Progenitor cell of endocrine pancreas (in vitro differentiated cells): ENCODE measurements at regions not wholly inside any gene's neighbourhood (a gene's known extent, or its start where the extent isn't known, plus 50 kb on each side); places are given as distances from the start of the nearest gene placed in this dataset.

Experiments
- DNase-seq: peaks from one replicate; pipeline ENCODE4 v3.0.0; 2021; ENCODE audit warnings: low spot score; ENCODE audit not compliant: unreplicated experiment
- H3K27ac Mint-ChIP-seq: 2 replicates; pipeline ENCODE4 v1.8.0; 2021; ENCODE audit warnings: mild to moderate bottlenecking, moderate library complexity, mixed read lengths
- H3K27me3 Mint-ChIP-seq: 2 replicates; pipeline ENCODE4 v1.8.0; 2021; ENCODE audit warnings: mixed read lengths
- H3K36me3 Mint-ChIP-seq: 2 replicates; pipeline ENCODE4 v1.8.0; 2022; ENCODE audit warnings: mixed read lengths; ENCODE audit not compliant: insufficient read depth
- H3K4me1 Mint-ChIP-seq: 2 replicates; pipeline ENCODE4 v1.8.0; 2021; ENCODE audit warnings: low read depth, mixed read lengths
- H3K4me3 Mint-ChIP-seq: 2 replicates; pipeline ENCODE4 v1.8.0; 2021; ENCODE audit warnings: low read depth, mild to moderate bottlenecking, moderate library complexity, mixed read lengths
- H3K9me3 Mint-ChIP-seq: 2 replicates; pipeline ENCODE4 v1.8.0; 2021; ENCODE audit warnings: low read depth, mixed read lengths
- CTCF ChIP-seq: fragments of 200-600 bp; sonication (generic); IDR thresholded peaks from one replicate; pipeline ENCODE4 v1.5.0; 2021; ENCODE audit warnings: antibody characterized with exemption, mild to moderate bottlenecking; ENCODE audit not compliant: unreplicated experiment

GRCh38 chr19:28045621-28046020 lies 1167.3 kb downstream of the UQCRFS1 start:
- no peak overlapping the region for H3K4me3 Mint-ChIP-seq
- H3K9me3 Mint-ChIP-seq = no peaks in the 10 kb centered on the region
- no peak overlapping the region for H3K27ac Mint-ChIP-seq
- no peak for TF ChIP-seq CTCF
- no peaks in the 10 kb centered on the region for H3K36me3 Mint-ChIP-seq
- H3K4me1 Mint-ChIP-seq = no peaks in the 10 kb centered on the region
- DNase-seq = no peak
- peaks cover 6% of the 10 kb centered on the region for H3K27me3 Mint-ChIP-seq

GRCh38 chr19:28044477-28044876 lies 1168.5 kb downstream of the UQCRFS1 start:
- no peak for DNase-seq
- H3K36me3 Mint-ChIP-seq = no peaks in the 10 kb centered on the region
- peaks cover 9% of the 10 kb centered on the region for H3K27me3 Mint-ChIP-seq
- no peak for TF ChIP-seq CTCF
- peaks cover 2% of the 10 kb centered on the region for H3K4me1 Mint-ChIP-seq
- no peak overlapping the region for H3K27ac Mint-ChIP-seq
- no peak overlapping the region for H3K4me3 Mint-ChIP-seq
- H3K9me3 Mint-ChIP-seq = no peaks in the 10 kb centered on the region

- DNase-seq = no peak
- TF ChIP-seq CTCF = no peak
- H3K4me3 Mint-ChIP-seq = no peak overlapping the region
- H3K36me3 Mint-ChIP-seq = no peaks in the 10 kb centered on the region
- H3K9me3 Mint-ChIP-seq = no peaks in the 10 kb centered on the region
- peaks cover 15% of the 10 kb centered on the region for H3K27me3 Mint-ChIP-seq
- no peak overlapping the region for H3K27ac Mint-ChIP-seq
- H3K4me1 Mint-ChIP-seq = peaks cover 11% of the 10 kb centered on the region
These were observed 1170.4 kb downstream of the UQCRFS1 start for GRCh38 chr19:28042516-28042915.

GRCh38 chr19:28039677-28040381 lies 1173.1 kb downstream of the UQCRFS1 start:
- TF ChIP-seq CTCF = no peak
- peaks cover 11% of the 10 kb centered on the region for H3K4me1 Mint-ChIP-seq
- no peaks in the 10 kb centered on the region for H3K9me3 Mint-ChIP-seq
- DNase-seq = no peak
- H3K27me3 Mint-ChIP-seq = peaks cover 23% of the 10 kb centered on the region
- H3K27ac Mint-ChIP-seq = no peak overlapping the region
- H3K36me3 Mint-ChIP-seq = no peaks in the 10 kb centered on the region
- H3K4me3 Mint-ChIP-seq = no peak overlapping the region

GRCh38 chr19:28037186-28037585 lies 1175.8 kb downstream of the UQCRFS1 start:
- no peak for TF ChIP-seq CTCF
- H3K4me3 Mint-ChIP-seq = no peak overlapping the region
- H3K36me3 Mint-ChIP-seq = no peaks in the 10 kb centered on the region

More at GRCh38 chr19:28037186-28037585, 1175.8 kb downstream of the UQCRFS1 start:
- DNase-seq = no peak
- Mint-ChIP-seq H3K9me3 (peaks cover under 1% of the 10 kb centered on the region), H3K4me1 (peaks cover 11% of the 10 kb centered on the region), H3K27ac (no peak overlapping the region), H3K27me3 (peaks cover 24% of the 10 kb centered on the region)
